Hepatocyte (in vitro differentiated cells): ENCODE measurements at regions not wholly inside any gene's neighbourhood (a gene's known extent, or its start where the extent isn't known, plus 50 kb on each side); places are given as distances from the start of the nearest gene placed in this dataset.

ENCODE experiments used
- DNase-seq: peaks from one replicate; pipeline ENCODE4 v3.0.0-alpha.2; 2016; ENCODE audit warnings: low spot score
- H2AFZ ChIP-seq: fragments of 200-600 bp; sonication (generic); 2 replicates; pipeline ENCODE4 v1.6.0; 2016; ENCODE audit warnings: antibody characterized with exemption, mild to moderate bottlenecking
- H3K27ac ChIP-seq: fragments of 200-600 bp; sonication (generic); 2 replicates; pipeline ENCODE4 v1.5.1; 2016; ENCODE audit warnings: mild to moderate bottlenecking
- H3K27me3 ChIP-seq: fragments of 200-600 bp; sonication (generic); 2 replicates; pipeline ENCODE4 v1.6.1; 2016
- H3K36me3 ChIP-seq: fragments of 200-600 bp; sonication (generic); replicated peaks from 2 replicates; pipeline ENCODE4 v1.5.1; 2016; ENCODE audit warnings: low read depth; ENCODE audit not compliant: insufficient read depth
- H3K4me1 ChIP-seq: fragments of 200-600 bp; sonication (generic); 2 replicates; pipeline ENCODE4 v1.5.1; 2016; ENCODE audit warnings: mild to moderate bottlenecking, moderate library complexity; ENCODE audit not compliant: insufficient read depth
- H3K4me2 ChIP-seq: fragments of 200-600 bp; sonication (generic); 2 replicates; pipeline ENCODE4 v1.6.0; 2016
- H3K4me3 ChIP-seq: fragments of 200-600 bp; sonication (generic); 2 replicates; pipeline ENCODE4 v1.5.1; 2016; ENCODE audit warnings: mild to moderate bottlenecking
- H3K79me2 ChIP-seq: fragments of 200-600 bp; sonication (generic); 2 replicates; pipeline ENCODE4 v1.6.0; 2017; ENCODE audit warnings: mild to moderate bottlenecking
- H3K9me2 ChIP-seq: fragments of 200-600 bp; sonication (generic); replicated peaks from 2 replicates; pipeline ENCODE4 v1.6.0; 2017; ENCODE audit warnings: mild to moderate bottlenecking; ENCODE audit not compliant: insufficient read depth
- H3K9me3 ChIP-seq: fragments of 200-600 bp; sonication (generic); 2 replicates; pipeline ENCODE4 v1.5.1; 2016; ENCODE audit warnings: low read depth, mild to moderate bottlenecking
- H4K20me1 ChIP-seq: fragments of 200-600 bp; sonication (generic); 2 replicates; pipeline ENCODE4 v1.6.0; 2016; ENCODE audit warnings: mild to moderate bottlenecking; ENCODE audit not compliant: insufficient read depth, poor library complexity, severe bottlenecking
- CTCF ChIP-seq: fragments of 200-600 bp; sonication (generic); IDR thresholded peaks from 2 replicates; pipeline ENCODE4 v1.5.1; 2016; ENCODE audit warnings: antibody characterized with exemption, mild to moderate bottlenecking; ENCODE audit not compliant: poor library complexity
- EZH2 ChIP-seq: fragments of 200-600 bp; sonication (generic); IDR thresholded peaks from 2 replicates; pipeline ENCODE4 v1.6.1; 2016; ENCODE audit warnings: antibody characterized with exemption, mild to moderate bottlenecking, borderline replicate concordance
- EZH2phosphoT487 ChIP-seq: fragments of 200-600 bp; sonication (generic); IDR thresholded peaks from one replicate; pipeline ENCODE4 v1.6.1; 2018; ENCODE audit warnings: antibody characterized with exemption, mild to moderate bottlenecking, low read depth, moderate library complexity; ENCODE audit not compliant: unreplicated experiment, severe bottlenecking
- WGBS: methylation state at CpG from one replicate; pipeline ENCODE4 v1.1.6; 2016; ENCODE audit warnings: low lambda C conversion rate; ENCODE audit errors: missing lambda C conversion rate; 5-methylcytosine and 5-hydroxymethylcytosine counted together

- no peak for DNase-seq
- Histone ChIP-seq H3K9me3 (no peaks in the 10 kb centered on the region), H4K20me1 (no peaks in the 10 kb centered on the region), H3K27ac (no peak overlapping the region), H2AFZ (no peak overlapping the region), H3K4me3 (no peak overlapping the region), H3K79me2 (no peaks in the 10 kb centered on the region), H3K36me3 (no peaks in the 10 kb centered on the region), H3K4me2 (no peak overlapping the region), H3K9me2 (no peaks in the 10 kb centered on the region), H3K4me1 (no peaks in the 10 kb centered on the region), H3K27me3 (no peaks in the 10 kb centered on the region)
- TF ChIP-seq EZH2 (no peak), CTCF (no peak), EZH2phosphoT487 (no peak)
- WGBS: 89% methylated on average over 5 of the region's 6 CpGs
Observed at GRCh38 chr17:22512506-22512905, 820.2 kb downstream of the KCNJ18 start.

- H3K4me2 ChIP-seq: no peak overlapping the region
- DNase-seq: no peak
- H3K27me3 ChIP-seq: no peaks in the 10 kb centered on the region
- WGBS: 82% methylated on average over 21 of the region's 21 CpGs
- H3K9me3 ChIP-seq: no peaks in the 10 kb centered on the region
- H3K4me3 ChIP-seq: no peak overlapping the region
- H3K36me3 ChIP-seq: no peaks in the 10 kb centered on the region
- H3K9me2 ChIP-seq: no peaks in the 10 kb centered on the region
- H3K79me2 ChIP-seq: no peaks in the 10 kb centered on the region
- H3K27ac ChIP-seq: no peak overlapping the region
- TF ChIP-seq CTCF: no peak
- no peak for TF ChIP-seq EZH2phosphoT487
- no peak for TF ChIP-seq EZH2
- H4K20me1 ChIP-seq: no peaks in the 10 kb centered on the region
- H2AFZ ChIP-seq: no peak overlapping the region
- H3K4me1 ChIP-seq: no peaks in the 10 kb centered on the region
Observed at GRCh38 chr17:22512997-22513538, 820.7 kb downstream of the KCNJ18 start.

GRCh38 chr17:22514315-22514714 is 822.0 kb downstream of the KCNJ18 start:
- TF ChIP-seq EZH2phosphoT487: no peak
- no peak for TF ChIP-seq CTCF
- no peak for TF ChIP-seq EZH2
- no peaks in the 10 kb centered on the region for H3K9me2 ChIP-seq
- H3K9me3 ChIP-seq: no peaks in the 10 kb centered on the region
- H4K20me1 ChIP-seq: no peaks in the 10 kb centered on the region
- no peaks in the 10 kb centered on the region for H3K4me1 ChIP-seq
- no peaks in the 10 kb centered on the region for H3K36me3 ChIP-seq
- no peaks in the 10 kb centered on the region for H3K27me3 ChIP-seq
- no peak overlapping the region for H3K4me3 ChIP-seq
- H2AFZ ChIP-seq: no peak overlapping the region
- H3K4me2 ChIP-seq: no peak overlapping the region
- no peaks in the 10 kb centered on the region for H3K79me2 ChIP-seq
- 81% methylated on average over 5 of the region's 6 CpGs for WGBS
- no peak overlapping the region for H3K27ac ChIP-seq
- DNase-seq: no peak
